Breast epithelium (tissue), 4 donors: ENCODE measurements at regions not wholly inside any gene's neighbourhood (a gene's known extent, or its start where the extent isn't known, plus 50 kb on each side); places are given as distances from the start of the nearest gene placed in this dataset.

Experiments used
- DNase-seq, 2 donors: peaks; one replicate each; pipeline ENCODE4 v3.0.0-alpha.2; 2019; ENCODE audit warnings: low spot score in 2 of 2
- H3K27ac ChIP-seq, 2 donors: fragments of 200-600 bp; sonication (generic) in 1 of 2; one replicate each; pipeline ENCODE4 v1.5.1; 2016 to 2019; ENCODE audit warnings: mild to moderate bottlenecking in 1 of 2
- H3K27me3 ChIP-seq, 2 donors: fragments of 200-600 bp; sonication (generic) in 1 of 2; one replicate each; pipeline versions ENCODE4 v1.5.1 to v1.6.0; 2017 to 2019; ENCODE audit warnings: control low read depth in 1 of 2, mild to moderate bottlenecking in 1 of 2
- H3K36me3 ChIP-seq: fragments of 200-600 bp; one replicate; pipeline ENCODE4 v1.5.1; 2019
- H3K4me1 ChIP-seq, 2 donors: fragments of 200-600 bp; sonication (generic); one replicate each; pipeline ENCODE4 v1.5.1; 2016 to 2019; ENCODE audit warnings: control low read depth in 1 of 2
- H3K4me3 ChIP-seq, 3 donors: fragments of 200-600 bp; sonication (generic); 1 replicate in 2 of 3; 2 replicates in 1 of 3; pipeline ENCODE4 v1.5.1; 2016 to 2019; ENCODE audit warnings: mild to moderate bottlenecking in 3 of 3, moderate library complexity in 2 of 3
- H3K9me3 ChIP-seq, 2 donors: fragments of 200-600 bp; sonication (generic) in 1 of 2; one replicate each; pipeline ENCODE4 v1.5.1; 2016 to 2019; ENCODE audit warnings: control low read depth in 1 of 2
- CTCF ChIP-seq, 3 donors: fragments of 450-650 bp; IDR thresholded peaks; one replicate each; pipeline ENCODE4 v1.5.1; 2016 to 2017; ENCODE audit warnings: antibody characterized with exemption in 3 of 3, mild to moderate bottlenecking in 3 of 3, moderate library complexity in 3 of 3
- POLR2A ChIP-seq: fragments of 450-650 bp; IDR thresholded peaks from one replicate; pipeline ENCODE4 v1.6.1; 2016; ENCODE audit warnings: antibody characterized with exemption, mild to moderate bottlenecking, moderate library complexity
- POLR2AphosphoS5 ChIP-seq, 3 donors: sonication (generic); formaldehyde crosslinking; IDR thresholded peaks; one replicate each; pipeline ENCODE4 v1.6.1; 2017; ENCODE audit warnings: antibody characterized with exemption in 3 of 3
- intact Hi-C: fragments of 100-400 bp; cut with DNase I; formaldehyde crosslinking; loops from one replicate; pipeline ENCODE4 v1.15.1; 2023; ENCODE audit warnings: low total_unique reads

DNA sequence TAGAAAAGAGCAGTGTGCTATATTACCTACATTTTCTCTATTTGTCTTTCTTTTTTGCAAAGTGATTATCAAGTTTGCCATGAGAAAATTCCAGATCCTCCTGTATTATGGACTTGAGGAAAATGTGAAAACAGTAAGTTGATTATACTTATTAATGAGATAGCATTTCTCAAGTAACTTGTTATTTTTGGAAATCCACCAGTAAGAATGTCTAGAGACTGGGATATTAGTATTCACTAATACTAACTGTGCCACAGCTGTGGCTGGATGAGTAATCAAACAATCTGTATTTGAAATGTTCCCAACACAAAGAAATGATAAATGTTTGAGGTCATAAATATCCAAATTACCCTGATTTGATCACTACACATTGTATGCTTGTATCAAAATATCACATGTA lies 147.0 kb upstream of the CTSO start:
- DNase-seq, result no peak
- Histone ChIP-seq H3K27me3 (no peaks in the 10 kb centered on the region), H3K4me1 (no peaks in the 10 kb centered on the region), H3K9me3 (no peaks in the 10 kb centered on the region), H3K27ac (no peak overlapping the region), H3K4me3 (no peak overlapping the region), H3K36me3 (no peaks in the 10 kb centered on the region)
- intact Hi-C loops, result loop anchor here (5.0 kb wide), 1 partner anchor 173 kb away; no protein-coding TSS in a partner anchor
- no peak for TF ChIP-seq CTCF (IDR thresholded peaks at IDR 0.05)
- no peak for TF ChIP-seq POLR2AphosphoS5 (IDR thresholded peaks at IDR 0.05)
- TF ChIP-seq POLR2A, result no peak

GRCh38 chr4:156098805-156099204 lies 145.1 kb upstream of the CTSO start:
- H3K27me3 ChIP-seq, result no peaks in the 10 kb centered on the region
- no peak for DNase-seq
- H3K4me3 ChIP-seq, result no peak overlapping the region
- no peaks in the 10 kb centered on the region for H3K9me3 ChIP-seq
- no peaks in the 10 kb centered on the region for H3K4me1 ChIP-seq
- no peaks in the 10 kb centered on the region for H3K36me3 ChIP-seq
- intact Hi-C loops, result no loop called here
- TF ChIP-seq CTCF (IDR thresholded peaks at IDR 0.05) (no peak), POLR2AphosphoS5 (IDR thresholded peaks at IDR 0.05) (no peak), POLR2A (no peak)
- no peak overlapping the region for H3K27ac ChIP-seq

GRCh38 chr4:156085100-156085499 lies 131.4 kb upstream of the CTSO start:
- no peak overlapping the region for H3K4me3 ChIP-seq
- no peaks in the 10 kb centered on the region for H3K27me3 ChIP-seq
- intact Hi-C loops, result loop anchor here (5.0 kb wide), 1 partner anchor 622 kb away; no protein-coding TSS in a partner anchor
- H3K27ac ChIP-seq, result no peak overlapping the region
- TF ChIP-seq CTCF (IDR thresholded peaks at IDR 0.05), result no peak
- TF ChIP-seq POLR2A, result no peak
- no peak for TF ChIP-seq POLR2AphosphoS5 (IDR thresholded peaks at IDR 0.05)
- no peaks in the 10 kb centered on the region for H3K9me3 ChIP-seq
- no peaks in the 10 kb centered on the region for H3K4me1 ChIP-seq
- DNase-seq, result no peak
- H3K36me3 ChIP-seq, result no peaks in the 10 kb centered on the region

DNA sequence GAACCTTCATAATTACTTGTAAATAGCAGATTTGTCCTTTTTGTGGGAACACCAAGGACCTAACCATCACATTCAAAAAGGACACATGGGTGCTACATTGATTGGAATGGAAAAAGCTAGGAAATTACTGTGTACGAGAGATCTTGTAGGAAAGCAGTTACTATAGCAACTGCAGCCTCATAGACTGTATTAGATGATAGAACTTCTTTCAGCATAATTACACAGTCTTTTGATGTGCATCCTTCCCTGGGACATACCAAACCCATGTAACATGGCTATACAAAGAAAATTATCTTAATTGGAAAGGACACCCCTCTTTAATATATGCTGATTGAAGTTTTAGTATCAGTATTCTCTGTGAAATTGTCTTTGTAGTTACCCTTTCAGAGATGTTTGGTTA lies 130.7 kb upstream of the CTSO start:
- Histone ChIP-seq H3K4me1 (no peaks in the 10 kb centered on the region), H3K36me3 (no peaks in the 10 kb centered on the region), H3K27ac (no peak overlapping the region), H3K9me3 (no peaks in the 10 kb centered on the region), H3K4me3 (no peak overlapping the region), H3K27me3 (no peaks in the 10 kb centered on the region)
- DNase-seq, result no peak
- intact Hi-C loops, result no loop called here
- TF ChIP-seq POLR2AphosphoS5 (IDR thresholded peaks at IDR 0.05) (no peak), POLR2A (no peak), CTCF (IDR thresholded peaks at IDR 0.05) (no peak)

- Histone ChIP-seq H3K36me3 (no peaks in the 10 kb centered on the region), H3K27ac (no peak overlapping the region), H3K4me1 (no peaks in the 10 kb centered on the region), H3K27me3 (no peaks in the 10 kb centered on the region), H3K4me3 (no peak overlapping the region), H3K9me3 (peaks cover 4 to 8% of the 10 kb centered on the region in 2 donors)
- intact Hi-C loops, result no loop called here
- TF ChIP-seq POLR2AphosphoS5 (IDR thresholded peaks at IDR 0.05), result no peak
- no peak for DNase-seq
Measured at GRCh38 chr4:156073976-156074375, 120.3 kb upstream of the CTSO start.

DNA sequence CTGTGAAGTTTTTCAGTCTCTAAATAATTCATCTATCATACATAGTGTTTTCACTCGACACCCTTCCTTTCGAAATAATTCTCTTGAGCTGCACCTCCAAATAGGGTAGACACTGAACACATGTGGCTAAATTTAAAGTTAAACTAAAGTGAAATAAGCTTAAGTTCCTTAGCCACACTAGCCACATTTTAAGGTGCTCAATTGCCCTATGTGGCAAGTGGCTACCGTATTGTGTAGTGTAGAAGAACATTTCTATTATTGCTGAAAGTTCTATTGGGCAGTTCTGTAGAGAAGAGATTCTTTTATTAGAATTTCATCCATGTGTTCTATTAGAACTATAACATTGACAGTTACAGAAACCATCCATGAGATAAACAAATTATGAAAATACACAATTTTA lies 107.0 kb upstream of the CTSO start:
- no peak for DNase-seq
- no peaks in the 10 kb centered on the region for H3K36me3 ChIP-seq
- no peak overlapping the region for H3K27ac ChIP-seq
- no peaks in the 10 kb centered on the region for H3K27me3 ChIP-seq
- no peak overlapping the region for H3K4me3 ChIP-seq
- H3K4me1 ChIP-seq, result no peaks in the 10 kb centered on the region
- intact Hi-C loops, result no loop called here
- no peaks in the 10 kb centered on the region for H3K9me3 ChIP-seq
- TF ChIP-seq POLR2A (no peak), CTCF (IDR thresholded peaks at IDR 0.05) (no peak), POLR2AphosphoS5 (IDR thresholded peaks at IDR 0.05) (no peak)
